ENCODE measurements at regions not wholly inside any gene's neighbourhood (a gene's known extent, or its start where the extent isn't known, plus 50 kb on each side); places are given as distances from the start of the nearest gene placed in this dataset.
A peak's percentile ranks its signal among the peaks of the same experiment; 100 is the strongest.
"Not testable (repeated sequence)": the region's sequence is repeated elsewhere in the genome, so short reads cannot be mapped to it uniquely, and the experiment has no call there.

GRCh38 chr17:13442361-13442760 lies 159.4 kb downstream of the HS3ST3A1 start:
- DNase-seq: no peak

- DNase-seq: no peak
Observed at GRCh38 chr17:13441873-13442272, 159.9 kb downstream of the HS3ST3A1 start.

DNA sequence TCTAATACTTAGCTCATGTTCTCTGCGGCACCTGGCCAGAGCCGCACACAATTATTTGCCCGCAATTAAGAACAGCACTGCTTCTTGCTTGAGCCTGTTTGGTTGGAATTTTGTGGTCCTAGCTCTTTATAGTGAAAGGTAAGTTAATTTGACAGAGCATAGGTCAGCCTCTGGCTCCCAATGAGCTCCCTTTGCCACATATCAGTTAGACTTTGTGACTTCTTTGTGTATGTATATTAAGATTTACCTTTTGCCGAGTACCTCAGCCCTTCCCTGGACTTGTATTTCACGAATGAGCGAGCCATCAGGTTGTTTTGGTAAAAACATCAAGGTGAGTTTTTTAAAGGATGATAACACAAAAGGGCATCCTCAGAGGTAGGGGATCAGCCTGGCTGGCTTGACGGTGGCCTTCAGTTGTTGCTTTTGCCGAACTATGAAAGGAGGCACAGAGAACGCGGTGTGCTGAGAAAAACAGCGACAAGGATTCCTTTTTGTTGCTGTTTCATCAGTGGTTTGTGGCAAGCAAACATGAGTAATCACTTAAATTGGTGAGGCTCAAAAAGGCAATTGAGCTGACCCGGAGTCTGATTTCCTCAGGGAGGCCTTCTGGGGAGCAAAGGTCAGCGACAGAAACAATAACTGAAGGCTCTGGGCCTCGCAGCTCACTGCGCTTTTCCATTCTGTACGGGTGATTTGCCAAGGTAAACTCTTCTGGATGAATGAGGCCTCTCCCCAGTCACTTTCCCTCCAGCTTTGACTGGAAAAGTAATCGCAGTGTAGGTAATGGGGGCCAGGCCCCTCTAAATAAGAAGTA lies 163.6 kb downstream of the HS3ST3A1 start:
- DNase-seq: peak; percentile 29

DNA sequence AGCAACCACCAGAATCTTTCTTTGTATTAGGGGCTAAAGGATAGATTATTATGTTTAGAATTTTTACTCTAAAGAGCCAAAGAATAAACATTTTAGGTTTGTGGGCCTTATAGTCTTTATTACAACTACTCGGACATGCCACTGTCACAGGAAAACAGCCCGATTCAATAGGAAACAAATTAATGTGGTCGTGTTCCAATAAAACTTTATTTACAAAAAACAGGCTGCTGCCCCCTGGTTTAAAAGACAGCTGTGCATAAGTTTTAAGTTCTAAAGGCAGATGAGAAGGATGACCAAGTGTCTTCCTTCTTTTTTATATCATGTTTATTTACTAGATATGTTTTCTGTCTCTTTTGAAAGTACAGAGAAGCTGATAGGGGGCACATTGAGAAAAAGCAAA lies 166.5 kb downstream of the HS3ST3A1 start:
- DNase-seq: no peak

- DNase-seq: peak; percentile 82
Observed at GRCh38 chr17:13429201-13429600, 172.5 kb downstream of the HS3ST3A1 start.

- DNase-seq: peak; percentile 15
Observed at GRCh38 chr17:13428611-13429042, 173.1 kb downstream of the HS3ST3A1 start.

DNA sequence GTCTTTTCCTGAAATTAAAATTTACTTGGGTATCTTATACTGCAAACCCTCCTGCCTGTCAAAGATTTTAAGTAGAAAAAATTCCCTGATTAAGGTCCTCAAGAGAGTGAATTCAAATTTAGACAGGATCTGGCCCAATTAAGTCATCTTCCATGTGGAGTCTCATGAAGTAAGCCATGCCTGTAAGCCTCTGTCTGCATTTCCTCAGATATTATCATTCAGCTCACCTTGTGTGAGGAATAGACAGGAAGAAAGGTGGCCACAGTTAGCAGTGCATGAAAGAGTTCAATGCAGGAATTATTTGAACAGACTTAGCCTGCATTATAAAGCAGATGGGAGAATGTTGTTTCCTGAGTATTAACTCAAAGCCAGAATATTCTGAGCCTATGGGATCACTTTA lies 174.7 kb downstream of the HS3ST3A1 start:
- no peak for DNase-seq

DNA sequence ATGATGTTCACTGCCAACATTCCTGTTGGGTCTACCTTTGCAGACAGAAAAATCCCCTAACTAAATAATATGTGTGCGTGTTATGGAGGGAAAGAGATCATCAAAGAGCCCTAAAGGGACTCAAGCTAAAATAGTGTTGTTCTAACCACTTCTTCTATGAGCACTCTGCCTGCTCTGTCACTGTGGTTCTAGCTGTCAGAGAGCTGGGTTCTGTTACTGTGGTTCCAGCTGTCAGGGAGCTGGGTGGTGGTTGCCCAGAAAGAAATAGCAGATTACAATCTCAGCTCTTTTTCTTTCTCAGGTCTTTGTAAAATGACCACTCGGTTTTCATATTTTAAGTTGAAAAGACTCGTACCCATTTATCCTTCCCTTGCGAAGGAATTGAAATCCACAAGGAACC lies 176.3 kb downstream of the HS3ST3A1 start:
- DNase-seq: no peak

DNA sequence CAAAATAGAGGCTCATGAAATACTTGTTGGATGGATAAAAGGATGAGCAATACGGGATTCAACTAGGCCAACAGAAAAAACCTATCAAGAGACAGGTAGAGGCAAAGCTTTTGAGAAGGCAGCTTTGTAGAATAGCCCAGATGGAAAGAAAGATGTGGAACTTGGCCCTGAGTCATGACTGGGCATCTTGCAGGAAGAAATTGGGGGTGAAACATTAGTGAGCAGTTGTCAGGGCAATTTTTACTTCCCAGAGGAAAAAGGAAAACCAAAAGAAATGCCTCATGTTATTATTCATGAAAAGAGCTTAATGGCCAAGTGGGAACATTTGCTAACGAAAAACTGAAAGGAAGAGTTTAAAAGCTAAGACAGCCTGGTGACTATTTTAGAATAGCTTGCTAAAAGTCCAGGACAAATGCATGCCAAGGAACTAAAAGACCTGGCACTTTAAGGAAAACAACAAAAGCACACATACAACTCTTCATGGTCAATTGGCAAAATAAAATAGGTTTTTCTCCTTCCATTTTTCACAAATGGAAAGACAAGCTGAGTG lies 180.1 kb downstream of the HS3ST3A1 start:
- DNase-seq: no peak

DNA sequence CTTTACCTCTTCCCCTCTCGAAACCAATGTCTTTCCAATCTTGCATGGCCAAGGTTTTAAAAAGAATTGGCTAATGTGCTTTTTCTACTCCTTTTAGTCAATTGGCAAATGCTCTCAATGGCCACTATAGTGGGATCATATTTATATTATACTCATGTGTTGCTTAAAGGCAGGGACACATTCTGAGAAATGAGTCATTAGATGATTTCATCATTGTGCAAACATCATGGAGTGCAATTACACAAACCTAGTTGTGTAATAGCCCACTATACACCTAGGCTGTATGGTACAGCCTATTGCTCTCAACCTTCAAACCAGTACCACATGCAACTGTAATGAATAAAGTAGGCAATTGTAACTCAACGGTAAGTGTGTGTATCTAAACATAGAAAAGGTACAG lies 180.9 kb downstream of the HS3ST3A1 start:
- peak; percentile 74 for DNase-seq

GRCh38 chr17:13420418-13420826 lies 181.3 kb downstream of the HS3ST3A1 start:
- DNase-seq: no peak

GRCh38 chr17:13419676-13420075 lies 182.1 kb downstream of the HS3ST3A1 start:
- DNase-seq: no peak

GRCh38 chr17:13418891-13419290 lies 182.8 kb downstream of the HS3ST3A1 start:
- DNase-seq: no peak

GRCh38 chr17:13417381-13417950 lies 184.3 kb downstream of the HS3ST3A1 start:
- no peak for DNase-seq

DNA sequence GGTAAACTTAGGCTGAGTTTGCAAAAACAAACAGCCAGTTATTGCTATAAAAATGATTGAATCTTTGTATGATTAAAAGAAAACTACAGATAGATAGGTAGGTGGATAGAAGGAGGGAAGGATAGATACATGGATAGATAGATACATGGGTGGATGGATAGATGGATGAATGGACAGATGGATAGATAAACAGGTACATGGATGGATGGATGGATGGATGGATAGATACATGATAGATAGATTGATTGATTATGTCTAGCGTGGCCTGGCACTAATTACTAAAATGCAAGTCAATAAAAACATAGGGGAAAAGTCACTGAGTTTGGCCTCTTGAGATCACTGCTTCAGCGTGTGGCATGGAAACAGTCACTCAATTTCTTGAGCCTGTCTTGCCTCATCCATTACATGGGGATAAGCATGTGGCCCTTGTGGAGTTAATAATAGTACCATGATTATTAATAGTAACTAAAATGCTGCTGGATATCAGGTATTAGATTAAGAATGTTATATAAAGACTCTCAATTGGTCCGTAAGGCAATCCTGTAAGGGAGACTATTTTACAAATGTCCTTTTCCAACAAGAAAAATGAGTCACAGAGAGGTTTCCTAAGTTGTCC lies 184.9 kb downstream of the HS3ST3A1 start:
- DNase-seq: no peak

GRCh38 chr17:13415871-13416416 lies 185.8 kb downstream of the HS3ST3A1 start:
- DNase-seq: peak; percentile 61

DNA sequence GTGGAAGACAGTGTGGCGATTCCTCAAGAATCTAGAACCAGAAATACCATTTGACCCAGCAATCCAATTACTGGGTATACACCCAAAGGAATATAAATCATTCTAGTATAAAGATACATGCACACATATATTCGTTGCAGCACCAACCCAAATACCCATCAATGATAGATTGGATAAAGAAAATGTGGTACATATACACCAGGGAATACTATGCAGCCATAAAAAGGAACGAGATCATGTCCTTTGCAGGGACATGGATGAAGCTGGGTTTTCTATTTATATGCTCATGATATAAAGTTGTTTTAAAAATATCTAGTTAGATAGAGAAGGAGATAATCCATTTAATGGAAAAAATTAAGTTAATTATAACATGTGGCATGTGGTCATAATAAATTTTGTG lies 186.5 kb downstream of the HS3ST3A1 start:
- DNase-seq: not testable (repeated sequence)

- DNase-seq: peak; percentile 37
Observed at GRCh38 chr17:13413001-13413400, 188.7 kb downstream of the HS3ST3A1 start.

DNA sequence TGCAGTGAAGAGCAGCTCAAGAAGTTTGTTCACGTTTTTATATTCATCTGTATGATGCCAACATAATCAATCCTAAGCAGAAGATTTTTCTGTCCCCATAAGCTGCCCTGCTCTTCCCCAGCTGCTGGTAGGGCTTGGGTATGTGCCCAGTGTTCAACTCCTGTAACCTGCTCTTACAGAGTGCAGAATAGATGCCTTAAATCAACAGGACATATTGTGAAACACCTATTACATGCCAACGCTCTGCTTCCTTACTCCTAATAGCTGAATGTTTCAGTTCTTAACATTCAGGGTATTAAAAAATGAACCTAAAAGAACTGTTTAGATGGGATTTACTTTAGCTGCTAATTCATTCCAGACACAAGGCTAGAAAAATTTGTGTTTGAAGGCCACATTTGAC lies 190.9 kb downstream of the HS3ST3A1 start:
- DNase-seq: no peak

GRCh38 chr17:13410214-13410613 lies 191.5 kb downstream of the HS3ST3A1 start:
- no peak for DNase-seq

GRCh38 chr17:13409455-13409854 lies 192.3 kb downstream of the HS3ST3A1 start:
- DNase-seq: no peak

- DNase-seq: no peak
Observed at GRCh38 chr17:13407381-13407780, 194.3 kb downstream of the HS3ST3A1 start.

GRCh38 chr17:13405807-13406206 lies 195.9 kb downstream of the HS3ST3A1 start:
- no peak for DNase-seq
